ENCODE measurements at regions not wholly inside any gene's neighbourhood (a gene's known extent, or its start where the extent isn't known, plus 50 kb on each side); places are given as distances from the start of the nearest gene placed in this dataset.

- Histone ChIP-seq H3K9me3 (ENCODE audit: insufficient read depth, low read depth, low read length) (no peaks in the 10 kb centered on the region), H2AFZ (ENCODE audit: low read length) (no peak overlapping the region), H3K9ac (ENCODE audit: low read depth, low read length, poor library complexity, severe bottlenecking) (no peak overlapping the region), H3K27me3 (ENCODE audit: insufficient read depth, low read length, poor library complexity, severe bottlenecking) (no peaks in the 10 kb centered on the region), H3K4me2 (ENCODE audit: low read depth, low read length, poor library complexity, severe bottlenecking) (no peak overlapping the region), H3K36me3 (ENCODE audit: insufficient read depth, low read length) (no peaks in the 10 kb centered on the region), H3K4me1 (ENCODE audit: insufficient read depth, low read length, poor library complexity, severe bottlenecking) (no peaks in the 10 kb centered on the region), H3K79me2 (ENCODE audit: insufficient read depth, low read length) (no peaks in the 10 kb centered on the region), H3F3A (ENCODE audit: low read depth) (no peaks in the 10 kb centered on the region), H3K9me2 (replicated peaks; ENCODE audit: low read depth, low read length) (no peaks in the 10 kb centered on the region), H4K20me1 (ENCODE audit: insufficient read depth, low read length, poor library complexity, severe bottlenecking) (no peaks in the 10 kb centered on the region), H3K4me3 (ENCODE audit: low read length, poor library complexity, severe bottlenecking) (no peak overlapping the region)
- TF ChIP-seq EZH2phosphoT487 (IDR thresholded peaks at IDR 0.05; ENCODE audit: borderline replicate concordance) (no peak), CTCF (conservative IDR thresholded peaks at IDR 0.05; ENCODE audit: low read length) (no peak)
Measured at GRCh38 chr1:96183928-96184327, 537.7 kb upstream of the PTBP2 start.

GRCh38 chr1:96185181-96185580 is 536.4 kb upstream of the PTBP2 start:
- Histone ChIP-seq H3K79me2 (ENCODE audit: insufficient read depth, low read length) (no peaks in the 10 kb centered on the region), H3K9me2 (replicated peaks; ENCODE audit: low read depth, low read length) (no peaks in the 10 kb centered on the region), H2AFZ (ENCODE audit: low read length) (no peak overlapping the region), H3K9ac (ENCODE audit: low read depth, low read length, poor library complexity, severe bottlenecking) (no peak overlapping the region), H3K9me3 (ENCODE audit: insufficient read depth, low read depth, low read length) (no peaks in the 10 kb centered on the region), H3K27me3 (ENCODE audit: insufficient read depth, low read length, poor library complexity, severe bottlenecking) (no peaks in the 10 kb centered on the region), H3K36me3 (ENCODE audit: insufficient read depth, low read length) (no peaks in the 10 kb centered on the region), H3K4me3 (ENCODE audit: low read length, poor library complexity, severe bottlenecking) (no peak overlapping the region), H3K4me2 (ENCODE audit: low read depth, low read length, poor library complexity, severe bottlenecking) (no peak overlapping the region), H4K20me1 (ENCODE audit: insufficient read depth, low read length, poor library complexity, severe bottlenecking) (no peaks in the 10 kb centered on the region), H3F3A (ENCODE audit: low read depth) (no peaks in the 10 kb centered on the region), H3K4me1 (ENCODE audit: insufficient read depth, low read length, poor library complexity, severe bottlenecking) (no peaks in the 10 kb centered on the region)
- TF ChIP-seq CTCF (conservative IDR thresholded peaks at IDR 0.05; ENCODE audit: low read length) (no peak), EZH2phosphoT487 (IDR thresholded peaks at IDR 0.05; ENCODE audit: borderline replicate concordance) (no peak)

GRCh38 chr1:96187020-96187419 is 534.6 kb upstream of the PTBP2 start:
- no peaks in the 10 kb centered on the region for H3K36me3 ChIP-seq (ENCODE audit: insufficient read depth, low read length)
- no peak overlapping the region for H3K4me3 ChIP-seq (ENCODE audit: low read length, poor library complexity, severe bottlenecking)
- H3K79me2 ChIP-seq (ENCODE audit: insufficient read depth, low read length) = no peaks in the 10 kb centered on the region
- H2AFZ ChIP-seq (ENCODE audit: low read length) = no peak overlapping the region
- no peaks in the 10 kb centered on the region for H3K4me1 ChIP-seq (ENCODE audit: insufficient read depth, low read length, poor library complexity, severe bottlenecking)
- H3K4me2 ChIP-seq (ENCODE audit: low read depth, low read length, poor library complexity, severe bottlenecking) = no peak overlapping the region
- no peaks in the 10 kb centered on the region for H3K27me3 ChIP-seq (ENCODE audit: insufficient read depth, low read length, poor library complexity, severe bottlenecking)
- no peaks in the 10 kb centered on the region for H3F3A ChIP-seq (ENCODE audit: low read depth)
- H4K20me1 ChIP-seq (ENCODE audit: insufficient read depth, low read length, poor library complexity, severe bottlenecking) = no peaks in the 10 kb centered on the region
- TF ChIP-seq CTCF (conservative IDR thresholded peaks at IDR 0.05; ENCODE audit: low read length) (no peak), EZH2phosphoT487 (IDR thresholded peaks at IDR 0.05; ENCODE audit: borderline replicate concordance) (no peak)
- H3K9ac ChIP-seq (ENCODE audit: low read depth, low read length, poor library complexity, severe bottlenecking) = no peak overlapping the region
- H3K9me2 ChIP-seq (replicated peaks; ENCODE audit: low read depth, low read length) = no peaks in the 10 kb centered on the region
- H3K9me3 ChIP-seq (ENCODE audit: insufficient read depth, low read depth, low read length) = no peaks in the 10 kb centered on the region
